ENCODE measurements at regions not wholly inside any gene's neighbourhood (a gene's known extent, or its start where the extent isn't known, plus 50 kb on each side); places are given as distances from the start of the nearest gene placed in this dataset.

DNA sequence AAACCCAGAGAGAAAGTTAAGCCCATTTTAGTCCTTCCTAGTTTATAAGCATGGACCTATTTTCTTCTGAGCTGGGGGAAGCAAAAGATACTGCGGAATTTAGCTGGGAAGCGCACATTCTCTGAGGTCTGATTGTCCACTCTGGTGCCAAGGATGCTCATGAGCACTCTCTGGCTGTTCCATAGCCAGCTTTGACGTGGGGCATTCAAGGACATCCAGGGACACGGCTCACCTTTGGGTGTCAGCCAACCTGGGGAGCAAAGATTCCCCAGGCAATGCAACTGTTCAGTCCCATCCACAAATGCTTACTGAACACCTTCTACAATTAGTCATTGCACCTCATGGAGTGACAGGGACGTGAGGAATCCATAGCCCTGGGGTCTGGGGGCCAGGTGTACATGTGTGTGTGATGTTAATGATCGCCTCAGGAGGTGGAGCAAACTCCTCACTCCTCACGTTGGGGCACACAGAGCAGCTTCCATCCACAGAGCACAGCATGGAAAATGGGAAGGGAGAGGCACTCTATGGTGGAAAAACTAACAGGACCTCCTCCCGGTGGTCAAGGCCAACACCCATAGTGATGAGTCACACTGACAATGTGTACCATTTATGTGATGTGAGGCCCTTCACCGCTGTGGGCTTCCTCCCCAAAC lies 67.5 kb upstream of the IGFBP3 start:
- H3K79me2 ChIP-seq (replicated peaks; ENCODE audit: insufficient read depth), result no peaks in the 10 kb centered on the region
- no peak overlapping the region for H3K27ac Mint-ChIP-seq
- no peak for ATAC-seq

More for the DNA sequence above, 67.5 kb upstream of the IGFBP3 start:
- TF ChIP-seq, protein P1, sequence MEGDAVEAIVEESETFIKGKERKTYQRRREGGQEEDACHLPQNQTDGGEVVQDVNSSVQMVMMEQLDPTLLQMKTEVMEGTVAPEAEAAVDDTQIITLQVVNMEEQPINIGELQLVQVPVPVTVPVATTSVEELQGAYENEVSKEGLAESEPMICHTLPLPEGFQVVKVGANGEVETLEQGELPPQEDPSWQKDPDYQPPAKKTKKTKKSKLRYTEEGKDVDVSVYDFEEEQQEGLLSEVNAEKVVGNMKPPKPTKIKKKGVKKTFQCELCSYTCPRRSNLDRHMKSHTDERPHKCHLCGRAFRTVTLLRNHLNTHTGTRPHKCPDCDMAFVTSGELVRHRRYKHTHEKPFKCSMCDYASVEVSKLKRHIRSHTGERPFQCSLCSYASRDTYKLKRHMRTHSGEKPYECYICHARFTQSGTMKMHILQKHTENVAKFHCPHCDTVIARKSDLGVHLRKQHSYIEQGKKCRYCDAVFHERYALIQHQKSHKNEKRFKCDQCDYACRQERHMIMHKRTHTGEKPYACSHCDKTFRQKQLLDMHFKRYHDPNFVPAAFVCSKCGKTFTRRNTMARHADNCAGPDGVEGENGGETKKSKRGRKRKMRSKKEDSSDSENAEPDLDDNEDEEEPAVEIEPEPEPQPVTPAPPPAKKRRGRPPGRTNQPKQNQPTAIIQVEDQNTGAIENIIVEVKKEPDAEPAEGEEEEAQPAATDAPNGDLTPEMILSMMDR (conservative IDR thresholded peaks at IDR 0.05; ENCODE audit: low read depth in 2 of 2), result no peak
- no peak for TF ChIP-seq CREB1 (CRISPR knock-in tag; IDR thresholded peaks at IDR 0.05; ENCODE audit: low read depth)
- TF ChIP-seq JUNB (IDR thresholded peaks at IDR 0.05; ENCODE audit: unreplicated experiment), result no peak
- no peak for TF ChIP-seq ZNF331 (CRISPR knock-in tag; IDR thresholded peaks at IDR 0.05; ENCODE audit: low read depth)
- TF ChIP-seq, protein P2, sequence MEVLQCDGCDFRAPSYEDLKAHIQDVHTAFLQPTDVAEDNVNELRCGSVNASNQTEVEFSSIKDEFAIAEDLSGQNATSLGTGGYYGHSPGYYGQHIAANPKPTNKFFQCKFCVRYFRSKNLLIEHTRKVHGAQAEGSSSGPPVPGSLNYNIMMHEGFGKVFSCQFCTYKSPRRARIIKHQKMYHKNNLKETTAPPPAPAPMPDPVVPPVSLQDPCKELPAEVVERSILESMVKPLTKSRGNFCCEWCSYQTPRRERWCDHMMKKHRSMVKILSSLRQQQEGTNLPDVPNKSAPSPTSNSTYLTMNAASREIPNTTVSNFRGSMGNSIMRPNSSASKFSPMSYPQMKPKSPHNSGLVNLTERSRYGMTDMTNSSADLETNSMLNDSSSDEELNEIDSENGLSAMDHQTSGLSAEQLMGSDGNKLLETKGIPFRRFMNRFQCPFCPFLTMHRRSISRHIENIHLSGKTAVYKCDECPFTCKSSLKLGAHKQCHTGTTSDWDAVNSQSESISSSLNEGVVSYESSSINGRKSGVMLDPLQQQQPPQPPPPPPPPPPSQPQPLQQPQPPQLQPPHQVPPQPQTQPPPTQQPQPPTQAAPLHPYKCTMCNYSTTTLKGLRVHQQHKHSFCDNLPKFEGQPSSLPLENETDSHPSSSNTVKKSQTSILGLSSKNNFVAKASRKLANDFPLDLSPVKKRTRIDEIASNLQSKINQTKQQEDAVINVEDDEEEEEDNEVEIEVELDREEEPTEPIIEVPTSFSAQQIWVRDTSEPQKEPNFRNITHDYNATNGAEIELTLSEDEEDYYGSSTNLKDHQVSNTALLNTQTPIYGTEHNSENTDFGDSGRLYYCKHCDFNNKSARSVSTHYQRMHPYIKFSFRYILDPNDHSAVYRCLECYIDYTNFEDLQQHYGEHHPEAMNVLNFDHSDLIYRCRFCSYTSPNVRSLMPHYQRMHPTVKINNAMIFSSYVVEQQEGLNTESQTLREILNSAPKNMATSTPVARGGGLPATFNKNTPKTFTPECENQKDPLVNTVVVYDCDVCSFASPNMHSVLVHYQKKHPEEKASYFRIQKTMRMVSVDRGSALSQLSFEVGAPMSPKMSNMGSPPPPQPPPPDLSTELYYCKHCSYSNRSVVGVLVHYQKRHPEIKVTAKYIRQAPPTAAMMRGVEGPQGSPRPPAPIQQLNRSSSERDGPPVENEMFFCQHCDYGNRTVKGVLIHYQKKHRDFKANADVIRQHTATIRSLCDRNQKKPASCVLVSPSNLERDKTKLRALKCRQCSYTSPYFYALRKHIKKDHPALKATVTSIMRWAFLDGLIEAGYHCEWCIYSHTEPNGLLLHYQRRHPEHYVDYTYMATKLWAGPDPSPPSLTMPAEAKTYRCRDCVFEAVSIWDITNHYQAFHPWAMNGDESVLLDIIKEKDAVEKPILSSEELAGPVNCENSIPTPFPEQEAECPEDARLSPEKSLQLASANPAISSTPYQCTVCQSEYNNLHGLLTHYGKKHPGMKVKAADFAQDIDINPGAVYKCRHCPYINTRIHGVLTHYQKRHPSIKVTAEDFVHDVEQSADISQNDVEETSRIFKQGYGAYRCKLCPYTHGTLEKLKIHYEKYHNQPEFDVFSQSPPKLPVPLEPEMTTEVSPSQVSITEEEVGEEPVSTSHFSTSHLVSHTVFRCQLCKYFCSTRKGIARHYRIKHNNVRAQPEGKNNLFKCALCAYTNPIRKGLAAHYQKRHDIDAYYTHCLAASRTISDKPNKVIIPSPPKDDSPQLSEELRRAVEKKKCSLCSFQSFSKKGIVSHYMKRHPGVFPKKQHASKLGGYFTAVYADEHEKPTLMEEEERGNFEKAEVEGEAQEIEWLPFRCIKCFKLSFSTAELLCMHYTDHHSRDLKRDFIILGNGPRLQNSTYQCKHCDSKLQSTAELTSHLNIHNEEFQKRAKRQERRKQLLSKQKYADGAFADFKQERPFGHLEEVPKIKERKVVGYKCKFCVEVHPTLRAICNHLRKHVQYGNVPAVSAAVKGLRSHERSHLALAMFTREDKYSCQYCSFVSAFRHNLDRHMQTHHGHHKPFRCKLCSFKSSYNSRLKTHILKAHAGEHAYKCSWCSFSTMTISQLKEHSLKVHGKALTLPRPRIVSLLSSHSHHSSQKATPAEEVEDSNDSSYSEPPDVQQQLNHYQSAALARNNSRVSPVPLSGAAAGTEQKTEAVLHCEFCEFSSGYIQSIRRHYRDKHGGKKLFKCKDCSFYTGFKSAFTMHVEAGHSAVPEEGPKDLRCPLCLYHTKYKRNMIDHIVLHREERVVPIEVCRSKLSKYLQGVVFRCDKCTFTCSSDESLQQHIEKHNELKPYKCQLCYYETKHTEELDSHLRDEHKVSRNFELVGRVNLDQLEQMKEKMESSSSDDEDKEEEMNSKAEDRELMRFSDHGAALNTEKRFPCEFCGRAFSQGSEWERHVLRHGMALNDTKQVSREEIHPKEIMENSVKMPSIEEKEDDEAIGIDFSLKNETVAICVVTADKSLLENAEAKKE (CRISPR knock-in tag; IDR thresholded peaks at IDR 0.05), result no peak
- TF ChIP-seq, protein P3, sequence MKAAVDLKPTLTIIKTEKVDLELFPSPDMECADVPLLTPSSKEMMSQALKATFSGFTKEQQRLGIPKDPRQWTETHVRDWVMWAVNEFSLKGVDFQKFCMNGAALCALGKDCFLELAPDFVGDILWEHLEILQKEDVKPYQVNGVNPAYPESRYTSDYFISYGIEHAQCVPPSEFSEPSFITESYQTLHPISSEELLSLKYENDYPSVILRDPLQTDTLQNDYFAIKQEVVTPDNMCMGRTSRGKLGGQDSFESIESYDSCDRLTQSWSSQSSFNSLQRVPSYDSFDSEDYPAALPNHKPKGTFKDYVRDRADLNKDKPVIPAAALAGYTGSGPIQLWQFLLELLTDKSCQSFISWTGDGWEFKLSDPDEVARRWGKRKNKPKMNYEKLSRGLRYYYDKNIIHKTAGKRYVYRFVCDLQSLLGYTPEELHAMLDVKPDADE (IDR thresholded peaks at IDR 0.05), result no peak
- TF ChIP-seq EZH2 (IDR thresholded peaks at IDR 0.05; ENCODE audit: low read depth, unreplicated experiment), result no peak
- no peak for TF ChIP-seq POLR2AphosphoS5 (IDR thresholded peaks at IDR 0.05; ENCODE audit: low read depth)
- peaks cover 2% of the 10 kb centered on the region; the same call in 2 of the 3 replicates for H3K4me1 Mint-ChIP-seq
- H3K4me2 ChIP-seq, result no peak overlapping the region
- H3K9me2 ChIP-seq (ENCODE audit: insufficient read depth), result peaks cover 17% of the 10 kb centered on the region
- no peak for DNase-seq (ENCODE audit: low spot score)
- no peaks in the 10 kb centered on the region for H3K36me3 ChIP-seq (ENCODE audit: insufficient read depth)
- peaks cover 15% of the 10 kb centered on the region for H3K27me3 Mint-ChIP-seq (ENCODE audit: insufficient read depth, low read depth, poor library complexity)
- H2AFZ ChIP-seq, result no peak overlapping the region
- peaks cover 2% of the 10 kb centered on the region; the same call in 2 of the 3 replicates for H3K9me3 Mint-ChIP-seq
- peaks cover 8% of the 10 kb centered on the region; the same call in 1 of the 3 replicates for H3K36me3 Mint-ChIP-seq (ENCODE audit: low read depth)
- H3K27ac ChIP-seq (ENCODE audit: low read depth), result no peak overlapping the region
- no peak overlapping the region for H3K4me3 ChIP-seq
- H3K4me1 ChIP-seq (ENCODE audit: insufficient read depth), result no peaks in the 10 kb centered on the region
- no peaks in the 10 kb centered on the region for H3K27me3 ChIP-seq (ENCODE audit: insufficient read depth)
- H3K4me3 Mint-ChIP-seq, result no peak overlapping the region
- no peaks in the 10 kb centered on the region for H4K20me1 ChIP-seq (replicated peaks; ENCODE audit: insufficient read depth)
- H3F3A ChIP-seq (replicated peaks; ENCODE audit: low read depth), result no peaks in the 10 kb centered on the region
